ENCODE measurements at regions not wholly inside any gene's neighbourhood (a gene's known extent, or its start where the extent isn't known, plus 50 kb on each side); places are given as distances from the start of the nearest gene placed in this dataset.

DNA sequence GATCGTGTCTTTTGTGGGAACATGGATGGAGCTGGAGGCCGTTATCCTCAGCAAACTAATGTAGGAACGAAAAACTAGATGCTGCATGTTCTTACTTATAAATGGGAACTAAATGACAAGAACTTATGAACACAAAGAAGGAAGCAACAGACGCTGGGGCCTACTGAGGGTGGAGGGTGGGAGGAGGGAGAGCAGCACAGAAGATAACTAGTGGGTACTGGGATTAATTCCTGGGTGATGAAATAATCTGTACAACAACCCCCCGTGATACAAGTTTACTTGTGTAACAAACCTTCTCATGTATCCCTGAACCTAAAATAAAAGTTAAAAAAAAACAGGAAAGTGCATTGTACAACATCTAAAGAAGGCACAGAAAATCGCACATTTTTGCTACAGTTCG lies 59.0 kb upstream of the TMEM170B start:
- Histone ChIP-seq H3K4me1 (ENCODE audit: insufficient read depth, low read length) (no peaks in the 10 kb centered on the region), H3K36me3 (replicated peaks in 1 of 2; ENCODE audit: control insufficient read depth in 1 of 2, insufficient read depth in 2 of 2, low read length in 2 of 2) (no peaks in the 10 kb centered on the region), H4K20me1 (ENCODE audit: insufficient read depth, low read length) (no peaks in the 10 kb centered on the region), H3K4me3 (replicated peaks in 1 of 3; ENCODE audit: insufficient read depth in 1 of 3, low read depth in 2 of 3, low read length in 3 of 3) (no peak overlapping the region), H3K9ac (ENCODE audit: insufficient read depth, low read depth, low read length) (no peak overlapping the region), H3K27me3 (ENCODE audit: control insufficient read depth in 1 of 2, insufficient read depth in 2 of 2, low read length in 2 of 2) (no peaks in the 10 kb centered on the region), H3K79me2 (ENCODE audit: insufficient read depth, low read length) (no peaks in the 10 kb centered on the region), H2AFZ (ENCODE audit: low read length) (no peak overlapping the region), H3K27ac (ENCODE audit: extremely low read length, insufficient read depth, low read length) (no peak overlapping the region), H3K9me3 (ENCODE audit: low read length) (no peaks in the 10 kb centered on the region), H3K4me2 (ENCODE audit: low read depth, low read length) (no peak overlapping the region)
- TF ChIP-seq IKZF1 (IDR thresholded peaks at IDR 0.05) (no peak), ZFAT (CRISPR knock-in tag; conservative IDR thresholded peaks at IDR 0.05) (no peak)
- TF ChIP-seq, protein P1, sequence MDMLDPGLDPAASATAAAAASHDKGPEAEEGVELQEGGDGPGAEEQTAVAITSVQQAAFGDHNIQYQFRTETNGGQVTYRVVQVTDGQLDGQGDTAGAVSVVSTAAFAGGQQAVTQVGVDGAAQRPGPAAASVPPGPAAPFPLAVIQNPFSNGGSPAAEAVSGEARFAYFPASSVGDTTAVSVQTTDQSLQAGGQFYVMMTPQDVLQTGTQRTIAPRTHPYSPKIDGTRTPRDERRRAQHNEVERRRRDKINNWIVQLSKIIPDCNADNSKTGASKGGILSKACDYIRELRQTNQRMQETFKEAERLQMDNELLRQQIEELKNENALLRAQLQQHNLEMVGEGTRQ (IDR thresholded peaks at IDR 0.05; ENCODE audit: low read depth, low read length), result no peak
- TF ChIP-seq, protein P1 (CRISPR knock-in tag; IDR thresholded peaks at IDR 0.05; ENCODE audit: borderline replicate concordance), result no peak
- ATAC-seq, result no peak
- POLR2A ChIA-PET, result no interaction called here
- DNase-seq (ENCODE audit: low spot score), result no peak
- 81% methylated on average over 7 of the region's 7 CpGs for WGBS (ENCODE audit: low lambda C conversion rate)
- BruUV-seq (replicated peaks), result no TSS peak
- CTCF ChIA-PET (ENCODE audit: low intra/inter-chr PET ratio, low total read pairs), result no interaction called here
- no peak for FAIRE-seq
- in situ Hi-C loops (cut with HindIII; ENCODE audit: extremely low pct_ligation_motif_present, low pct_unique_long_range_greater_than_20kb), result no loop called here
- intact Hi-C loops (cut with micrococcal nuclease; ENCODE audit: unreplicated experiment), result no loop called here

DNA sequence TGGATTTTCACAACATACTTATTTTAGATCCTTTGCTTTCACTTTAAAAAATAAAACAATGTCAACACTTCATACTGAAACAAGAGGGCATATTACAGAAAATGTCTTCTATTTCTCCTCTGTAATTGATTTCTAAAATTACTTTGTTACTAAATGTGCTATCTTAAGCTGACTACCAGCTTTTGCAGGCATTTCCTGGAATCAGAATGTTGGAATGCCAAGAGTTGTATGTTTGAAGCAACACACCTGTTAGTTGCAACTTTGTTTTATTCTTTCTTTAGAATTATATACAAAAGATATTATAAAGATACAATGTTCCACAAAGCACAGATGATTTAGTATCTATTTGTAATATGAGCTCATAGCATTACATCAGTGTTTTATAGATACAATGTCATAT lies 62.5 kb upstream of the TMEM170B start:
- Histone ChIP-seq H3K36me3 (replicated peaks in 1 of 2; ENCODE audit: control insufficient read depth in 1 of 2, insufficient read depth in 2 of 2, low read length in 2 of 2) (no peaks in the 10 kb centered on the region), H3K4me1 (ENCODE audit: insufficient read depth, low read length) (0 out of 2 replicates have a peak, but pooled peaks cover 9% of the 10 kb centered on the region), H3K9ac (ENCODE audit: insufficient read depth, low read depth, low read length) (no peak overlapping the region), H3K4me3 (replicated peaks in 1 of 3; ENCODE audit: insufficient read depth in 1 of 3, low read depth in 2 of 3, low read length in 3 of 3) (no peak overlapping the region), H3K9me3 (ENCODE audit: low read length) (no peaks in the 10 kb centered on the region), H4K20me1 (ENCODE audit: insufficient read depth, low read length) (no peaks in the 10 kb centered on the region), H2AFZ (ENCODE audit: low read length) (no peak overlapping the region), H3K27me3 (ENCODE audit: control insufficient read depth in 1 of 2, insufficient read depth in 2 of 2, low read length in 2 of 2) (no peaks in the 10 kb centered on the region), H3K4me2 (ENCODE audit: low read depth, low read length) (no peak overlapping the region), H3K27ac (ENCODE audit: extremely low read length, insufficient read depth, low read length) (no peak overlapping the region), H3K79me2 (ENCODE audit: insufficient read depth, low read length) (no peaks in the 10 kb centered on the region)
- in situ Hi-C loops (cut with HindIII; ENCODE audit: extremely low pct_ligation_motif_present, low pct_unique_long_range_greater_than_20kb) (no loop called here), intact Hi-C loops (cut with micrococcal nuclease; ENCODE audit: unreplicated experiment) (no loop called here)
- no peak for FAIRE-seq
- ChIA-PET POLR2A (no interaction called here), CTCF (ENCODE audit: low intra/inter-chr PET ratio, low total read pairs) (no interaction called here)
- no peak for DNase-seq (ENCODE audit: low spot score)
- no TSS peak for BruUV-seq (replicated peaks)
- no peak for ATAC-seq
- TF ChIP-seq ZFP62 (CRISPR knock-in tag; IDR thresholded peaks at IDR 0.05), result no peak
- TF ChIP-seq, protein P2, sequence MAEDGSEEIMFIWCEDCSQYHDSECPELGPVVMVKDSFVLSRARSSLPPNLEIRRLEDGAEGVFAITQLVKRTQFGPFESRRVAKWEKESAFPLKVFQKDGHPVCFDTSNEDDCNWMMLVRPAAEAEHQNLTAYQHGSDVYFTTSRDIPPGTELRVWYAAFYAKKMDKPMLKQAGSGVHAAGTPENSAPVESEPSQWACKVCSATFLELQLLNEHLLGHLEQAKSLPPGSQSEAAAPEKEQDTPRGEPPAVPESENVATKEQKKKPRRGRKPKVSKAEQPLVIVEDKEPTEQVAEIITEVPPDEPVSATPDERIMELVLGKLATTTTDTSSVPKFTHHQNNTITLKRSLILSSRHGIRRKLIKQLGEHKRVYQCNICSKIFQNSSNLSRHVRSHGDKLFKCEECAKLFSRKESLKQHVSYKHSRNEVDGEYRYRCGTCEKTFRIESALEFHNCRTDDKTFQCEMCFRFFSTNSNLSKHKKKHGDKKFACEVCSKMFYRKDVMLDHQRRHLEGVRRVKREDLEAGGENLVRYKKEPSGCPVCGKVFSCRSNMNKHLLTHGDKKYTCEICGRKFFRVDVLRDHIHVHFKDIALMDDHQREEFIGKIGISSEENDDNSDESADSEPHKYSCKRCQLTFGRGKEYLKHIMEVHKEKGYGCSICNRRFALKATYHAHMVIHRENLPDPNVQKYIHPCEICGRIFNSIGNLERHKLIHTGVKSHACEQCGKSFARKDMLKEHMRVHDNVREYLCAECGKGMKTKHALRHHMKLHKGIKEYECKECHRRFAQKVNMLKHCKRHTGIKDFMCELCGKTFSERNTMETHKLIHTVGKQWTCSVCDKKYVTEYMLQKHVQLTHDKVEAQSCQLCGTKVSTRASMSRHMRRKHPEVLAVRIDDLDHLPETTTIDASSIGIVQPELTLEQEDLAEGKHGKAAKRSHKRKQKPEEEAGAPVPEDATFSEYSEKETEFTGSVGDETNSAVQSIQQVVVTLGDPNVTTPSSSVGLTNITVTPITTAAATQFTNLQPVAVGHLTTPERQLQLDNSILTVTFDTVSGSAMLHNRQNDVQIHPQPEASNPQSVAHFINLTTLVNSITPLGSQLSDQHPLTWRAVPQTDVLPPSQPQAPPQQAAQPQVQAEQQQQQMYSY (CRISPR knock-in tag; IDR thresholded peaks at IDR 0.05), result 0 out of 2 replicates have a peak, but pooled peaks have one; percentile 20

All from HepG2 (cell line).